ENCODE measurements at regions not wholly inside any gene's neighbourhood (a gene's known extent, or its start where the extent isn't known, plus 50 kb on each side); places are given as distances from the start of the nearest gene placed in this dataset.
"Not testable (repeated sequence)": the region's sequence is repeated elsewhere in the genome, so short reads cannot be mapped to it uniquely, and the experiment has no call there.

DNA sequence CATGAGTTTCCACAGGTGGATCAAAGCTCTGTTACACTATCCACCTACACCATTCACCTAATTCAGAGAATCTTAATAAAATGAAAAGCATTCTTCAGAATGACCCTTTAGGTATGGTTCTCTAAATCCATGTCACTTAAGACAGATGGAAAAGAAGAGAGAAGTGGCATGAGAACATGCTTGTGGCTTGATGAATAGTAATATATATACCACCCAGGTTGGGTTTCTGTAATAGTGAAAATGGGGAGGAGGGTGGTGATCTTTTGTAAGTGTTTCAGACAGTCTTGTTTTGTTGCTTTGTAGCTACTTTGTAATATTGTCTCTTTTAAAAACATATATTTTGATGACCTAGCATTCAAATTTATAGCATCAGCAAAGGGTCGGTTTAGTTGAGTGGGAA, 469.8 kb downstream of the USP25 start:
- Histone ChIP-seq H3K36me3 (ENCODE audit: control insufficient read depth, low read depth, low read length) (no peaks in the 10 kb centered on the region), H3K4me1 (ENCODE audit: control insufficient read depth, low read depth, low read length) (no peaks in the 10 kb centered on the region), H3K27ac (ENCODE audit: low read length) (no peak overlapping the region), H3K27me3 (ENCODE audit: control insufficient read depth, insufficient read depth, low read length) (no peaks in the 10 kb centered on the region), H3K9ac (ENCODE audit: low read length) (no peak overlapping the region), H3K4me3 (ENCODE audit: low read length) (no peak overlapping the region), H3K9me3 (ENCODE audit: control insufficient read depth, low read depth, low read length) (no peaks in the 10 kb centered on the region)

DNA sequence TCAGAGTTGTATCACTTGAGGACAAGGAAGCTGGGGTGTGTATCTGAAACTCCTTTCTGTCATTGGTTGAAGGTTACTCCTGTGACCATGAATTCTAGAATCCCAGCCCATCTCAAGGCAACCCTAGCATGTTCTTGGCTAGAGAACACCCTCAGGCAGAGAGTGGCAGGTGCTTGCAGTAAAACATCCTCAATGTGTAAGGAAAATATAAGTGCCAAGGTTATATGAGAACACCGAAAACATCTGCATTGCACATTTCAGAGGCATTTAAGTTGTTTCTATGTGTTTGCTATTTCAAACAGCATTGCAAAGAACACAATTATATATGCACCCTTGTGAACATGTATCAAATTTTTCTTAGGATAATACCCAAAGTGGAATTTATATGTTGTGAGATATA, 471.9 kb downstream of the USP25 start:
- Histone ChIP-seq H3K4me1 (ENCODE audit: control insufficient read depth, low read depth, low read length) (no peaks in the 10 kb centered on the region), H3K27ac (ENCODE audit: low read length) (no peak overlapping the region), H3K4me3 (ENCODE audit: low read length) (no peak overlapping the region), H3K9ac (ENCODE audit: low read length) (no peak overlapping the region), H3K27me3 (ENCODE audit: control insufficient read depth, insufficient read depth, low read length) (no peaks in the 10 kb centered on the region), H3K9me3 (ENCODE audit: control insufficient read depth, low read depth, low read length) (no peaks in the 10 kb centered on the region), H3K36me3 (ENCODE audit: control insufficient read depth, low read depth, low read length) (no peaks in the 10 kb centered on the region)

DNA sequence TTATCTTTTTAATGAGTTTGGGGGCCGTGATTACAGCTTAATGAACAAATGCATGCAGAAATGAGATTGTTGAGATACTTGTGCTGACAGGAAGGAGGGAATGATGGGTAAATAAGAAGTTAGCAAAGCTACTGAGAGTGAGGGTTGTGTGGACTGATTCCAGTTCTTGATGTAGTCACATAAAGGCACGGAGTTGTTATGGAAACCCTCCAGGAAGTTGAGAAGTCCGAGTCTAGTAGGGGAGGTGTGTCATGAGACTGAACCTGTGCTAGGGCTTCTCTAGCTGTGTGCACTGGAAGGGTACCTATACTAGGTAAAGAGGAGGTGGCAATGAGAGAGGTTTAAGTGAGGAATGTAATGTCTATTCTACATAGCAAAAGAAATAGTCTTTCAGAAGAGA, 475.7 kb downstream of the USP25 start:
- H3K4me1 ChIP-seq (ENCODE audit: control insufficient read depth, low read depth, low read length), result no peaks in the 10 kb centered on the region
- H3K4me3 ChIP-seq (ENCODE audit: low read length), result no peak overlapping the region

DNA sequence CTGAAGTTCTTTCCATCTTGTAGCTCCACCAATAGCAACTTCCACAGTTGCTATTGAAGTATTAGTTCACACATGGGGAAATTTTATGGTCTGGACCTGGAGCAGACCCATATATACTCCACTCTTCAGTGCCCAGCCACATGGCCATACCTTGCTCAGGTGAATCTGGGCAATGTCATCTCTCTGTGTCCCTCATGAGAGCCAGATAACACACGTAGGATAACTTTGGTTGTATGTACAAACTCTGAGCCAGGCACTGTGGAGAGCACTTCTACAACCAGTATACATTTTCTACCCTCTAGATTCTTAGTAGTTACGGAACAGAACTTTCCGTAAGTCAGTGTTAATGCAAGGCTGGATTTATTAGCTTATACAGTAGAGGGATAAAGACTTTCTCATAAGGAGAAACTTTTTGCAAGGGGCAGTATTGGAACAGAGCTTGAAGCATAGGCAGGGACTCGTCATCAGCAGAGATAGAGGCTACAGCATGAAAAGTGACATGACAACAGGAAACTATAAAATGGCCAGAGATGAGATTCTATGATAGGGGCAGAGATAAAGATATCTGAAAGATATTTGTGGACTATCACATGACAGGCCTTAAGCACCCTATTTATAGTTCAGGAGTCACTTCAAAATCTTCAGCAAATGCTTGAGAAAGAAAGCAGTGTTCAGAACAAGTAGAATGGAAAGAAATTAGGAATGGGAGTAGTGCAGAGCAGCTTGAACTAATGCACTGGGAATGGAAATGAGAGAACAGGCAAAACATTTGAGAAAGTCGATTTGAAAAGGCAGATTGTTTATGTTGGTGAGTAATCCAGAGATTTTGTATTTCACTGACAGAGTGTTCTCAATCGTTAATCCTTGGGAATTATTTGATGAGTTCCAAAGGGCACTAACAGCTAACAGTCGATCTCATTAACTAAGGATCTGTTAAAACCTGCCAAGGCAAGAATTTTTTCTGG, 481.8 kb downstream of the USP25 start:
- Histone ChIP-seq H3K9ac (ENCODE audit: low read length) (no peak overlapping the region), H3K27me3 (ENCODE audit: control insufficient read depth, insufficient read depth, low read length) (no peaks in the 10 kb centered on the region), H3K4me3 (ENCODE audit: low read length) (no peak overlapping the region), H3K4me1 (ENCODE audit: control insufficient read depth, low read depth, low read length) (no peaks in the 10 kb centered on the region), H3K9me3 (ENCODE audit: control insufficient read depth, low read depth, low read length) (no peaks in the 10 kb centered on the region), H3K36me3 (ENCODE audit: control insufficient read depth, low read depth, low read length) (no peaks in the 10 kb centered on the region), H3K27ac (ENCODE audit: low read length) (no peak overlapping the region)

More for the DNA sequence above, 475.7 kb downstream of the USP25 start:
- Histone ChIP-seq H3K27me3 (ENCODE audit: control insufficient read depth, insufficient read depth, low read length) (no peaks in the 10 kb centered on the region), H3K27ac (ENCODE audit: low read length) (no peak overlapping the region), H3K36me3 (ENCODE audit: control insufficient read depth, low read depth, low read length) (no peaks in the 10 kb centered on the region), H3K9me3 (ENCODE audit: control insufficient read depth, low read depth, low read length) (no peaks in the 10 kb centered on the region), H3K9ac (ENCODE audit: low read length) (no peak overlapping the region)

DNA sequence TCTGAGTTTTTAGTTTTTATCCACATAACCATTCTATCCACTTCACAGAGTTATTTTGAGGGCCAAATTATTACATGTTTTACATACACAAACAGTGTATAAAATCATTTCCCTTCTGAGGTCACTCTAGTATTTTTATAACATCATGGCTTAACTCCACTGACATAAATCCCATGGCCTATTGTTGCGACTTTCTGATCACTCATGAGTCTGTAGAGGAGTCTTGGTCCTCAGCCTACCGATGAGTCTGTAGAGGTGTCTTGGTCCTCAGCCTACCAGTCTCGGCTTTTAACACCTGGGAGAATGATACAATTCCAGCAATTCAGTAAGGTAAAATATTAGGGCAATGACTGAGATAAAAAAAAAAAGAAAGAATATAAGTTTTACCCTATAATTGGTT, 483.7 kb downstream of the USP25 start:
- H3K4me1 ChIP-seq (ENCODE audit: control insufficient read depth, low read depth, low read length), result no peaks in the 10 kb centered on the region
- no peak overlapping the region for H3K9ac ChIP-seq (ENCODE audit: low read length)
- H3K27me3 ChIP-seq (ENCODE audit: control insufficient read depth, insufficient read depth, low read length), result no peaks in the 10 kb centered on the region
- no peaks in the 10 kb centered on the region for H3K36me3 ChIP-seq (ENCODE audit: control insufficient read depth, low read depth, low read length)
- H3K9me3 ChIP-seq (ENCODE audit: control insufficient read depth, low read depth, low read length), result no peaks in the 10 kb centered on the region
- H3K4me3 ChIP-seq (ENCODE audit: low read length), result no peak overlapping the region
- H3K27ac ChIP-seq (ENCODE audit: low read length), result no peak overlapping the region

DNA sequence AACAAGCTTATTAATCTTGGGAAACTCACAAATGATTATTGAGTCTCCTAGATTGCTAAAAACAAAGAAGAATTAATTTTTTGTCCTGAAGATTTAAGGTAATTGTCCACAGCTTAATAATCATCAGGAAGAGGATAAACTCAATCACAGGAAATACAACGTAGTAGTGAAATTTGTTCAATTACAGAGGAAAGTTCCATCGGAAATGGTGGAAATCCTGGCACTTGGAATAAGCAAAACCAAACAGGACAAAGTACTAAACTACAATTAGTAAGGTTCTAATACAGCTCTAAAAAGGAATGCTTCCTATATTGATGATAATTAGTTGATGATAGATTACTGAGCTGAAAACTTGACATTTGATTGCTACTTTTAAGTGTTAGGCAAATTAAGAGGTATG, 485.4 kb downstream of the USP25 start:
- no peaks in the 10 kb centered on the region for H3K27me3 ChIP-seq (ENCODE audit: control insufficient read depth, insufficient read depth, low read length)
- H3K4me3 ChIP-seq (ENCODE audit: low read length), result no peak overlapping the region
- H3K9me3 ChIP-seq (ENCODE audit: control insufficient read depth, low read depth, low read length), result no peaks in the 10 kb centered on the region
- no peak overlapping the region for H3K27ac ChIP-seq (ENCODE audit: low read length)
- H3K9ac ChIP-seq (ENCODE audit: low read length), result no peak overlapping the region
- no peaks in the 10 kb centered on the region for H3K36me3 ChIP-seq (ENCODE audit: control insufficient read depth, low read depth, low read length)
- no peaks in the 10 kb centered on the region for H3K4me1 ChIP-seq (ENCODE audit: control insufficient read depth, low read depth, low read length)

DNA sequence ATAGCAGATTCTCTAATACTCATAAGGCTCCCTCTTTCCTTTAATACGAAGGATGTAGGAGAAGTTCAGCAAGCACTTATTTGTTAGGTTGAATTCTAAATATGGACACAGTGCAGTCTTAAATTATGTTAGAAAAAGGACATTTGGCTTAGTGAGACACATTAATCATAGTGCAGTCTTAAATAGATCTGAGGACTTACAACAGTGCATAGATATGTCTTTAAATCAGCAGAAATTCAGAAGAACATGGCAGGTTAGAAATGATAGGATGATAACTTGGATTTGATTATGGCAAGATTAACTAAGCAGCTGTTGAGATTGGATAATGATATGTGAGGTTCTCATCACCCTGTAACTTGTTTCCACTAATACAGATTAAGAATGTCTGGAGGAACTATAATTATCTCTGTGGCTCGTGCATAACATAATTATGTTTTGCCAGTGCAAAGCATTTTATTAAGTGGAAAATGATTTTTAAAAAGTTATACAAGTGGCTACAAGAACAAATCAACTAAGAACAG, 485.9 kb downstream of the USP25 start:
- H3K27ac ChIP-seq (ENCODE audit: low read length), result no peak overlapping the region
- no peak overlapping the region for H3K9ac ChIP-seq (ENCODE audit: low read length)
- no peaks in the 10 kb centered on the region for H3K27me3 ChIP-seq (ENCODE audit: control insufficient read depth, insufficient read depth, low read length)
- no peaks in the 10 kb centered on the region for H3K9me3 ChIP-seq (ENCODE audit: control insufficient read depth, low read depth, low read length)
- H3K36me3 ChIP-seq (ENCODE audit: control insufficient read depth, low read depth, low read length), result no peaks in the 10 kb centered on the region
- H3K4me3 ChIP-seq (ENCODE audit: low read length), result no peak overlapping the region
- H3K4me1 ChIP-seq (ENCODE audit: control insufficient read depth, low read depth, low read length), result no peaks in the 10 kb centered on the region

DNA sequence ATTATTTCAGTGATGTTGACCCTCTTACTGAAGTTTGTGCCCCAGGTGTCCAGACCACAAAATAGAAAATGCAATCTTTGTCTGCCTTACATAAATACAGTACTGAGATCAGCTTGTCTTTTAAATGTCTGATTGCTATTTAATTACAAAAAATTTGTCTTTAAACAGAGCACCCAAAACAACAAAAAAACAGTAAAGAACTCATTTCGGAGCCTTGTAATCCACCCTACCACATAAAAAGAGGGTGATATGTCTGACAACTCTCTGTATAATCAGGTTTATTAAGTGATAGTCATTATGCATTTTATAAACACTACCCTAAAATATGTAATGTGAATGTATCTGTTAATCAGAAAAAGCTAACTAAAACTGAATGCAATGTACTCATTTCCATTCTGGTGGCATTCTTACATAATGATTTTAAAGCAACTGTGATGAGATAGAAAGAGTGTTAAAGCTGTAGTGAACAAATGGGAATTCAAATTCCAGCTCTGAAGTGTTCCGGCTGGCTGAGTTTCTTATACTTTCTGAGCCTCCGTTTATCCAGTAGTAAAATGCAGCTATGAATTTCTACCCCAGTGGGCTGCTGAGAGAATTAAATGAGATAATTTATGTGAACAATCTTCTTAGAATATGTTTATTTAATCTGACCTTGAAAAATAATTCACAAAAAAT, 486.6 kb downstream of the USP25 start:
- Histone ChIP-seq H3K27me3 (ENCODE audit: control insufficient read depth, insufficient read depth, low read length) (no peaks in the 10 kb centered on the region), H3K4me1 (ENCODE audit: control insufficient read depth, low read depth, low read length) (no peaks in the 10 kb centered on the region), H3K4me3 (ENCODE audit: low read length) (no peak overlapping the region), H3K27ac (ENCODE audit: low read length) (no peak overlapping the region), H3K9me3 (ENCODE audit: control insufficient read depth, low read depth, low read length) (no peaks in the 10 kb centered on the region), H3K9ac (ENCODE audit: low read length) (no peak overlapping the region), H3K36me3 (ENCODE audit: control insufficient read depth, low read depth, low read length) (no peaks in the 10 kb centered on the region)

DNA sequence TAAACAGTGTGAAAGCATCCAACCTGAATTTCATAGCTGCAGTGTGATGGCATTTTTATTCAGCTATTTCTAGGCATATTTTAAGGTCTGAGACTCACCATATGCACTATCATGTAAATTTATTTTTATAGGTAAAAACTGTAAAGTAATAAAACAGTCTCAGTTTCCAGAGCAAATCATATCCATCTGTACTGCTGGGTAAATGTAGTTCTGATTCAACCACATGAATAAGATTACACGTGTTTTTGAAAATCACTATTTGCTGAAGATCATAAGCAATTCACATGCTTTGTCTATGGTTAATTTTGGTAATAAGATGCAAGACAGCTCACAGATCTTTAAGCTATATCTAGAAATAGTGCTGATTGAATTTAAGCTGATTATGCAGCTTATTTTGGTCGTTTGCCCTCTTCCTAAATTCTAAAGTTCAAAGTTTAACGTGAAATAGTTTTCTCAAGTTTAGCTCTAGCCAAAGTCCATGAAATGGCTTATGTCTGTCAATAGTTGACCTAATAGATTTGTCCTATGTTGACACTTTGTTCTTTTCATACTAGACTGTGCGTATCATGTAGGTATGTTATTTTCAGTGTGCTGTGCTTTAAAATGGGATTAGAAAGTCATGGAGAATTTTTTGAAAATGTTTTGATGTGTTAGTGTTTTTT, 489.0 kb downstream of the USP25 start:
- Histone ChIP-seq H3K9me3 (ENCODE audit: control insufficient read depth, low read depth, low read length) (no peaks in the 10 kb centered on the region), H3K27me3 (ENCODE audit: control insufficient read depth, insufficient read depth, low read length) (no peaks in the 10 kb centered on the region), H3K4me3 (ENCODE audit: low read length) (no peak overlapping the region), H3K9ac (ENCODE audit: low read length) (no peak overlapping the region), H3K36me3 (ENCODE audit: control insufficient read depth, low read depth, low read length) (no peaks in the 10 kb centered on the region), H3K27ac (ENCODE audit: low read length) (no peak overlapping the region), H3K4me1 (ENCODE audit: control insufficient read depth, low read depth, low read length) (no peaks in the 10 kb centered on the region)

DNA sequence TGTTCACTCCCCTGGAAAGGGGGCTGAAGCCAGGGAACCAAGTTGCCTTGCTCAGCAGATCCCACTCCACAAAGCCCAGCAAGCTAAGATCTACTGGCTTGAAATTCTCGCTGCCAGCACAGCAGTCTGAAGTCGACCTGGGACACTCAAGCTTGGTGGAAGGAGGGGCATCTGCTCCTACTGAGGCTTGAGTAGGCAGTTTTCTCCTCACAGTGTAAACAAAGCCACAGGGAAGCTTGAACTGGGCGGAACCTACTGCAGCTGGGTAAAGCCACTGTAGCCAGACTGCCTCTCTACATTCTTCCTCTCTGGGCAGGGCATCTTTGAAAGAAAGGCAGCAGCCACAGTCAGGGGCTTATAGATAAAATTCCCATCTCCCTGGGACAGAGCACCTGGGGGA, 495.0 kb downstream of the USP25 start:
- not testable (repeated sequence) for H3K9ac ChIP-seq (ENCODE audit: low read length); H3K9me3 ChIP-seq (ENCODE audit: control insufficient read depth, low read depth, low read length); H3K4me1 ChIP-seq (ENCODE audit: control insufficient read depth, low read depth, low read length); H3K36me3 ChIP-seq (ENCODE audit: control insufficient read depth, low read depth, low read length); H3K27me3 ChIP-seq (ENCODE audit: control insufficient read depth, insufficient read depth, low read length); H3K27ac ChIP-seq (ENCODE audit: low read length); H3K4me3 ChIP-seq (ENCODE audit: low read length)

DNA sequence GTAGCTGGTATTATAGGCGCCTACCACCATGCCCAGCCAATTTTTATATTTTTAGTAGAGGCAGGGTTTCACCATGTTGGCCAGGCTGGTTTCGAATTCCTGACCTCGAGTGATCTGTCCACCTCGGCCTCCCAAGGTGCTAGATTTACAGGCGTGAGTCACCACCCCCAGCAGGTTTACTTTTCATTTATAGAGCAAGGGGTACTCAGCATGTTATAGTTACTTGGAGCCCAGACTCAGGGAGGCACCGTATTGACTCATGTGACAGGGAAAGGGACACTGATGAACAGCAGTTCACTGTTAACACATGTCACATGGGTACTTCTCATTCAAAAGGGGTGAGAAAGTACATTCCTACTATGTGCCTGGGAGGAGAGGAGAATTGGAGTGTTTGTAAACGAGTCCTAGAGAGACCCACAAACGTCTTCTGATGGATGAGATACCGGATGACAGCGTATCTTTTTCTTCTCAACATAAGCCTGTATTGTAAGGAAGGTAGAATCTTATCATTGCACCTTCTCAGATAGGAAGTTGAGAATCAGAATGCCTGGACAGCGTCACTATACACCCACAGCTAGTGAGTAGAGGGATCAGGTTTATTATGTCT, 510.0 kb downstream of the USP25 start:
- Histone ChIP-seq H3K9ac (ENCODE audit: low read length) (no peak overlapping the region), H3K27ac (ENCODE audit: low read length) (no peak overlapping the region), H3K4me1 (ENCODE audit: control insufficient read depth, low read depth, low read length) (peaks cover 14% of the 10 kb centered on the region), H3K4me3 (ENCODE audit: low read length) (no peak overlapping the region), H3K27me3 (ENCODE audit: control insufficient read depth, insufficient read depth, low read length) (peaks cover 43% of the 10 kb centered on the region), H3K36me3 (ENCODE audit: control insufficient read depth, low read depth, low read length) (no peaks in the 10 kb centered on the region), H3K9me3 (ENCODE audit: control insufficient read depth, low read depth, low read length) (no peaks in the 10 kb centered on the region)

Measured in iPS-18a (cell line).